ENCODE measurements at regions not wholly inside any gene's neighbourhood (a gene's known extent, or its start where the extent isn't known, plus 50 kb on each side); places are given as distances from the start of the nearest gene placed in this dataset.

- no peak for DNase-seq (ENCODE audit: low spot score)
Measured at GRCh38 chr22:27163162-27164137, 506.1 kb downstream of the MIAT start.

- DNase-seq (ENCODE audit: low spot score) = no peak
Measured at GRCh38 chr22:27164781-27165503, 507.6 kb downstream of the MIAT start.

- DNase-seq (ENCODE audit: low spot score) = no peak
Measured at GRCh38 chr22:27168681-27169080, 511.3 kb downstream of the MIAT start.

GRCh38 chr22:27170491-27170890 is 513.1 kb downstream of the MIAT start:
- DNase-seq (ENCODE audit: low spot score) = no peak

- no peak for DNase-seq (ENCODE audit: low spot score)
Measured at GRCh38 chr22:27171212-27171611, 513.8 kb downstream of the MIAT start.

GRCh38 chr22:27173530-27173929 is 516.1 kb downstream of the MIAT start:
- DNase-seq (ENCODE audit: low spot score) = no peak

GRCh38 chr22:27175021-27175838 is 517.8 kb downstream of the MIAT start:
- DNase-seq (ENCODE audit: low spot score) = no peak

- DNase-seq (ENCODE audit: low spot score) = no peak
Measured at GRCh38 chr22:27175974-27176373, 518.6 kb downstream of the MIAT start.

GRCh38 chr22:27179161-27179560 is 521.8 kb downstream of the MIAT start:
- no peak for DNase-seq (ENCODE audit: low spot score)

- DNase-seq (ENCODE audit: low spot score) = no peak
Measured at GRCh38 chr22:27181537-27181936, 524.1 kb downstream of the MIAT start.

GRCh38 chr22:27183474-27183873 is 526.1 kb downstream of the MIAT start:
- no peak for DNase-seq (ENCODE audit: low spot score)

GRCh38 chr22:27185099-27185709 is 527.8 kb downstream of the MIAT start:
- no peak for DNase-seq (ENCODE audit: low spot score)

GRCh38 chr22:27185760-27186302 is 528.4 kb downstream of the MIAT start:
- no peak for DNase-seq (ENCODE audit: low spot score)

- no peak for DNase-seq (ENCODE audit: low spot score)
Measured at GRCh38 chr22:27186643-27187042, 529.3 kb downstream of the MIAT start.

- no peak for DNase-seq (ENCODE audit: low spot score)
Measured at GRCh38 chr22:27192135-27192829, 534.9 kb downstream of the MIAT start.

- no peak for DNase-seq (ENCODE audit: low spot score)
Measured at GRCh38 chr22:27193215-27193614, 535.8 kb downstream of the MIAT start.

- no peak for DNase-seq (ENCODE audit: low spot score)
Measured at GRCh38 chr22:27193636-27194035, 536.2 kb downstream of the MIAT start.

GRCh38 chr22:27194096-27194748 is 536.8 kb downstream of the MIAT start:
- DNase-seq (ENCODE audit: low spot score) = no peak

- DNase-seq (ENCODE audit: low spot score) = no peak
Measured at GRCh38 chr22:27195094-27195493, 537.7 kb downstream of the MIAT start.

- no peak for DNase-seq (ENCODE audit: low spot score)
Measured at GRCh38 chr22:27195494-27195893, 538.1 kb downstream of the MIAT start.

All from mesenteric fat pad (tissue), 1 donor.